HFFc6 (cell line): ENCODE measurements at regions not wholly inside any gene's neighbourhood (a gene's known extent, or its start where the extent isn't known, plus 50 kb on each side); places are given as distances from the start of the nearest gene placed in this dataset.

Experiments used
- DNase-seq: peaks from one replicate; pipeline ENCODE4 v3.0.0-alpha.2; 2018
- H3K27ac Mint-ChIP-seq: 2 replicates; pipeline ENCODE4 v1.8.0; 2020; ENCODE audit warnings: mild to moderate bottlenecking, mixed read lengths
- H3K27me3 Mint-ChIP-seq: 2 replicates; pipeline ENCODE4 v1.8.0; 2021; ENCODE audit warnings: mild to moderate bottlenecking, moderate library complexity, mixed read lengths; ENCODE audit not compliant: insufficient read depth
- H3K36me3 Mint-ChIP-seq: 2 replicates; pipeline ENCODE4 v1.8.0; 2021; ENCODE audit warnings: low read depth, mixed read lengths
- H3K4me1 Mint-ChIP-seq: 2 replicates; pipeline ENCODE4 v1.8.0; 2020; ENCODE audit warnings: low read depth, mixed read lengths
- H3K4me3 Mint-ChIP-seq: 2 replicates; pipeline ENCODE4 v1.8.0; 2020; ENCODE audit warnings: mild to moderate bottlenecking, moderate library complexity, mixed read lengths
- H3K9me3 Mint-ChIP-seq: 2 replicates; pipeline ENCODE4 v1.8.0; 2020; ENCODE audit warnings: mild to moderate bottlenecking, mixed read lengths
- TF ChIP-seq, protein P1 (sequence below): fragments of 200-600 bp; sonication (generic); IDR thresholded peaks from 2 replicates; pipeline ENCODE4 v1.5.0; 2021; ENCODE audit warnings: antibody characterized with exemption, mild to moderate bottlenecking

GRCh38 chr2:180289627-180290026 lies 282.5 kb upstream of the CWC22 start:
- no peak overlapping the region for H3K4me3 Mint-ChIP-seq
- H3K36me3 Mint-ChIP-seq = no peaks in the 10 kb centered on the region
- H3K27ac Mint-ChIP-seq = no peak overlapping the region
- no peak for DNase-seq
- peaks cover 29% of the 10 kb centered on the region for H3K4me1 Mint-ChIP-seq
- no peaks in the 10 kb centered on the region for H3K27me3 Mint-ChIP-seq
- TF ChIP-seq, protein P1, sequence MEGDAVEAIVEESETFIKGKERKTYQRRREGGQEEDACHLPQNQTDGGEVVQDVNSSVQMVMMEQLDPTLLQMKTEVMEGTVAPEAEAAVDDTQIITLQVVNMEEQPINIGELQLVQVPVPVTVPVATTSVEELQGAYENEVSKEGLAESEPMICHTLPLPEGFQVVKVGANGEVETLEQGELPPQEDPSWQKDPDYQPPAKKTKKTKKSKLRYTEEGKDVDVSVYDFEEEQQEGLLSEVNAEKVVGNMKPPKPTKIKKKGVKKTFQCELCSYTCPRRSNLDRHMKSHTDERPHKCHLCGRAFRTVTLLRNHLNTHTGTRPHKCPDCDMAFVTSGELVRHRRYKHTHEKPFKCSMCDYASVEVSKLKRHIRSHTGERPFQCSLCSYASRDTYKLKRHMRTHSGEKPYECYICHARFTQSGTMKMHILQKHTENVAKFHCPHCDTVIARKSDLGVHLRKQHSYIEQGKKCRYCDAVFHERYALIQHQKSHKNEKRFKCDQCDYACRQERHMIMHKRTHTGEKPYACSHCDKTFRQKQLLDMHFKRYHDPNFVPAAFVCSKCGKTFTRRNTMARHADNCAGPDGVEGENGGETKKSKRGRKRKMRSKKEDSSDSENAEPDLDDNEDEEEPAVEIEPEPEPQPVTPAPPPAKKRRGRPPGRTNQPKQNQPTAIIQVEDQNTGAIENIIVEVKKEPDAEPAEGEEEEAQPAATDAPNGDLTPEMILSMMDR = no peak
- no peaks in the 10 kb centered on the region for H3K9me3 Mint-ChIP-seq

DNA sequence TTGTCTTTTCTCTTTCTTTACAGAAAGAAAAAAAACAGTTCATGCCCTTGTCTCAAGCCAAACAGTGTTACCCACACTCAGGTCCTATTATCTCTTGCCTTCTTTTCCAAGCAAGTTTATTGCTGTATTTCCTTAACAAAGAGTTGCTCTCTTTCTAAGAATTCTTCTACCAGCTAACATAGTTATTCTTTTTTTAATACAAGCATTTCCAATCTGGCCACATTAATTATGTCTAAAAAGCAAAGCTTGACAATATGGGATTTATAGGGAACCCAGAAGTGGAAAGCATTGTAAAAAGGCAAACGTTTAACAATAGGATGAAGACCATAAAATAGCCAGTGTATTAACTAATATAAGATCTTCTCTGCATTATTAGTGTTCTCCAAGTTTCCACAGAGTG lies 272.5 kb upstream of the CWC22 start:
- no peaks in the 10 kb centered on the region for H3K36me3 Mint-ChIP-seq
- H3K9me3 Mint-ChIP-seq = no peaks in the 10 kb centered on the region
- TF ChIP-seq, protein P1 = no peak
- H3K4me1 Mint-ChIP-seq = no peaks in the 10 kb centered on the region
- no peak for DNase-seq
- H3K4me3 Mint-ChIP-seq = no peak overlapping the region
- H3K27me3 Mint-ChIP-seq = no peaks in the 10 kb centered on the region
- H3K27ac Mint-ChIP-seq = no peak overlapping the region

DNA sequence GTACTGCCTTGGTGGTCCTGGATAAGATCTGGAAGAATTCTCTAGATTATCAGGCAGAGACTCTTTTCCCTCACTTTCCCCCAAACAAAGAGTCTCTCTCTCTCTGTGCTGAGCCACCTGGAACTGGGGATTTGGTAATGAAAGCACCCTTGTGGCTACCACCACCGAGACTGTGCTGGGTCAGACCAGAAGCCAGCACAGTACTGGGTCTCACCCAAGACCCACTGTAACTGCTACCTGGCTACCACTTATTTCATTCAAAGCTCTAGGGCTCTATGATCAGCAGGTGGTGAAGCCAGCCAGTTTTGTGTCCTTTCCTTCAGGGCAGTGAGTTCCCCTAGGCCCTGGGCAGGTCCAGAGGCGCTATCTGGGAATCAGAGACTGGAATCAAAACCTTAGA lies 269.6 kb upstream of the CWC22 start:
- Mint-ChIP-seq H3K27me3 (no peaks in the 10 kb centered on the region), H3K36me3 (peaks cover 8% of the 10 kb centered on the region; the same call in 1 of the 2 replicates), H3K27ac (no peak overlapping the region), H3K4me3 (no peak overlapping the region), H3K9me3 (no peaks in the 10 kb centered on the region), H3K4me1 (no peaks in the 10 kb centered on the region)
- TF ChIP-seq, protein P1 = no peak
- DNase-seq = no peak

- H3K4me1 Mint-ChIP-seq = peaks cover 19% of the 10 kb centered on the region
- H3K27me3 Mint-ChIP-seq = no peaks in the 10 kb centered on the region; the same call in 1 of the 2 replicates
- peaks cover 8% of the 10 kb centered on the region; the same call in 1 of the 2 replicates for H3K36me3 Mint-ChIP-seq
- H3K4me3 Mint-ChIP-seq = no peak overlapping the region
- TF ChIP-seq, protein P1 = no peak
- H3K27ac Mint-ChIP-seq = no peak overlapping the region
- no peaks in the 10 kb centered on the region; the same call in 1 of the 2 replicates for H3K9me3 Mint-ChIP-seq
- DNase-seq = peak; percentile 7
Observed at GRCh38 chr2:180268006-180268405, 260.9 kb upstream of the CWC22 start.

DNA sequence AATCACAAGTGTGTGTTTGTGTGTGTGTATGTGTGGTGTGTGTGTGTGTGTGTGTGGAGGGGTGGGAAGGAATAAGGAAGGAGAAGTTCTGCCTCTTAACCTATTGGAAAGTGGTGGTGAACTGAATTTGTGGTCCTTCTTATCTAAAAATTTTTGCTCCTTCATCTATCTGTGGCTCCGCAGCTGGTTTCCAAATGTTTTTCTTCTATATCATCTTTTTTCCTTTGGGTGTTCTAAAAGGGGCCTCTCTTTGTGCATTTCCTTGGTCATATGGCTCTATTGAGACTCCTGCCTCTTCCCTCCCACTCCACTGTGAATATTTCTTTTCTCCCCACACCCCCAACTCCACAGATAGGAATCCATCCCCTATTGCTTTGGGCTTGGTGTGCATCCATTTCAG lies 254.9 kb upstream of the CWC22 start:
- Mint-ChIP-seq H3K4me3 (no peak overlapping the region), H3K36me3 (no peaks in the 10 kb centered on the region), H3K27me3 (peaks cover 2% of the 10 kb centered on the region), H3K27ac (no peak overlapping the region), H3K4me1 (peaks cover 9% of the 10 kb centered on the region), H3K9me3 (no peaks in the 10 kb centered on the region)
- TF ChIP-seq, protein P1 = no peak
- no peak for DNase-seq

DNA sequence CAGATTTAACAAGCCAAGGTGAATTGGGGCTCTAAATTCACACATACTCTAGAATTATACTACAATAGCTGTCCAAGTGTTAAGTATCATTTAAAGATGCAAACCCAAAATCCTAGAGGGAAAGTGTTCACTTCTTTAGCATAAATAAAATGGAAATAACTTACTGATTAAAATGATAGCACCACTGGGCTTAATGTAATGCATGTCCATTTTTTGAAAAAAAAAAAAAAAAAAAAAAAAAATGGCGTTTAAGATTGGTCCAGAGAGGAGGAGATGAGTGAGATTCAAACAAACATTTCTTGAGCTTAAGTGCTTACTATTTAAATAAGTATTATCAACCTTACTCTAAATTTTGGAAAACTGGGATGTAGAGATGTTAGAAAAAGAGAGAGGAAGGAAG lies 251.5 kb upstream of the CWC22 start:
- Mint-ChIP-seq H3K27ac (no peak overlapping the region), H3K4me1 (no peaks in the 10 kb centered on the region), H3K36me3 (no peaks in the 10 kb centered on the region), H3K9me3 (no peaks in the 10 kb centered on the region), H3K4me3 (no peak overlapping the region), H3K27me3 (peaks cover 2% of the 10 kb centered on the region)
- no peak for DNase-seq
- TF ChIP-seq, protein P1 = no peak
